Activated CD4-positive, alpha-beta T cell treated with anti-CD3 and anti-CD28 coated beads, Interleukin-2, Interleukin-4, amounts not matched to agents 100 ng/mL and 50 ng/mL, durations not matched to agents 16 hours and 8 hours (primary cell): ENCODE measurements at regions not wholly inside any gene's neighbourhood (a gene's known extent, or its start where the extent isn't known, plus 50 kb on each side); places are given as distances from the start of the nearest gene placed in this dataset.
"Not testable (repeated sequence)": the region's sequence is repeated elsewhere in the genome, so short reads cannot be mapped to it uniquely, and the experiment has no call there.

Experiments used
- DNase-seq: peaks from one replicate; pipeline ENCODE4 v3.0.0-alpha.2; 2020; ENCODE audit warnings: low spot score

GRCh38 chr1:38609166-38610025 lies 250.2 kb downstream of the RRAGC start:
- DNase-seq, result no peak

GRCh38 chr1:38608202-38608864 lies 251.2 kb downstream of the RRAGC start:
- peak; percentile 12 for DNase-seq

GRCh38 chr1:38607526-38607925 lies 252.0 kb downstream of the RRAGC start:
- DNase-seq, result no peak

GRCh38 chr1:38605063-38605462 lies 254.5 kb downstream of the RRAGC start:
- DNase-seq, result no peak

GRCh38 chr1:38603907-38604306 lies 255.7 kb downstream of the RRAGC start:
- DNase-seq, result no peak

- no peak for DNase-seq
Measured at GRCh38 chr1:38600905-38601304, 258.7 kb downstream of the RRAGC start.

- no peak for DNase-seq
Measured at GRCh38 chr1:38600286-38600685, 259.3 kb downstream of the RRAGC start.

GRCh38 chr1:38598118-38598517 lies 261.5 kb downstream of the RRAGC start:
- DNase-seq, result no peak

GRCh38 chr1:38589036-38589435 lies 270.5 kb downstream of the RRAGC start:
- DNase-seq, result no peak

GRCh38 chr1:38587766-38588165 lies 271.8 kb downstream of the RRAGC start:
- DNase-seq, result no peak

- peak; percentile 57 for DNase-seq
Measured at GRCh38 chr1:38586993-38587646, 272.5 kb downstream of the RRAGC start.

- no peak for DNase-seq
Measured at GRCh38 chr1:38585971-38586370, 273.6 kb downstream of the RRAGC start.

- no peak for DNase-seq
Measured at GRCh38 chr1:38585460-38585859, 274.1 kb downstream of the RRAGC start.

- DNase-seq, result no peak
Measured at GRCh38 chr1:38584448-38585355, 274.9 kb downstream of the RRAGC start.

- DNase-seq, result not testable (repeated sequence)
Measured at GRCh38 chr1:38583287-38583686, 276.3 kb downstream of the RRAGC start.

- DNase-seq, result no peak
Measured at GRCh38 chr1:38581396-38581795, 278.2 kb downstream of the RRAGC start.

GRCh38 chr1:38580594-38580993 lies 279.0 kb downstream of the RRAGC start:
- DNase-seq, result no peak

- no peak for DNase-seq
Measured at GRCh38 chr1:38579056-38579455, 280.5 kb downstream of the RRAGC start.

- no peak for DNase-seq
Measured at GRCh38 chr1:38578271-38578951, 281.2 kb downstream of the RRAGC start.

- DNase-seq, result no peak
Measured at GRCh38 chr1:38577937-38578270, 281.7 kb downstream of the RRAGC start.

GRCh38 chr1:38577385-38577784 lies 282.2 kb downstream of the RRAGC start:
- no peak for DNase-seq
